Ecto neural progenitor cell (in vitro differentiated cells): ENCODE measurements at regions not wholly inside any gene's neighbourhood (a gene's known extent, or its start where the extent isn't known, plus 50 kb on each side); places are given as distances from the start of the nearest gene placed in this dataset.
"Not testable (repeated sequence)": the region's sequence is repeated elsewhere in the genome, so short reads cannot be mapped to it uniquely, and the experiment has no call there.

Experiments used
- DNase-seq: peaks from one replicate; pipeline ENCODE4 v3.0.0-alpha.2; 2018; ENCODE audit warnings: low spot score

DNA sequence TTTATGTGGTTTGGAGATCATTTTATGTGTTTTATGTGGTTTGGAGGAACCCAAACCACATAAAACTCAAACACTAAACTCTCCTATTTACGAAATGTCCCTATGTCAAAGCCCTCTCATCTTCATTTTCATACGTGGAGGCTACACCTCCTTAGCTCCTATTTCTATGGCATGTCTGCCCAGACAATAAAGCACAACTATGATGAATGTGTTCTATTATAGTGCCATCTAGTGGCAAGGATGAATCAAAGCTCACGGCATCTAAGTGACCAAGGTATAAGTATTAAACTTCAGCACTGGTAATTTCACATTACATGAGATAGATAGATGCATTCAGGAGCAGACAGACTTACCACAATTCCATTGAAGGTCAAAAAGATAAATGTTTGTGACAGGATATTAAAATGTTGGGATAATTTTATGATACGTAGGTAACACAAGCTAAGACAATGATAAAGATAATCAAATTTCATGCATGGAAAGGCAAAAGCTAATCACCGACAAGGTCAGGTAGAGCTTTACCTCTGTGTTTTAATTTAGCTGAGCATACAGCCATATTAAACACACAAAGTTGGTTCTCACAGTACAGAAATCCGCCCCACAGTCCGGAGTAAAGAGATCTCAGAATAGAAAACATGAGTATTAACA is 130.6 kb upstream of the FHIT start:
- DNase-seq, result no peak

- DNase-seq, result no peak
These were observed 136.6 kb upstream of the FHIT start for GRCh38 chr3:61387817-61388216.

DNA sequence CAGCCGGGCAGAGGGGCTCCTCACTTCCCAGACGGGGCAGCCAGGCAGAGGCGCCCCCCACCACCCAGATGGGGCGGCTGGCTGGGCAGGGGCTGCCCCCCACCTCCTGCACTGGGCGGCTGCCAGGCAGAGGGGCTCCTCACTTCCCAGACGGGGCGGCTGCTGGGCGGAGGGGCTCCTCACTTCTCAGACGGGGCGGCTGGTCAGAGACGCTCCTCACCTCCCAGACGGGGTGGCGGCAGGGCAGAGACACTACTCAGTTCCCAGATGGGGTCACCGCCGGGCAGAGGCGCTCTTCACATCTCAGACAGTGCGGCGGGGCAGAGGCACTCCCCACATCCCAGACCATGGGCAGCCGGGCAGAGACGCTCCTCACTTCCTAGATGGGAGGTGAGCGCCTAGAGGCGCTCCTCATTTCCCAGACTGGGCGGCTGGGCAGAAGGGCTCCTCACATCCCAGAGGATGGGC is 142.3 kb upstream of the FHIT start:
- DNase-seq, result not testable (repeated sequence)

DNA sequence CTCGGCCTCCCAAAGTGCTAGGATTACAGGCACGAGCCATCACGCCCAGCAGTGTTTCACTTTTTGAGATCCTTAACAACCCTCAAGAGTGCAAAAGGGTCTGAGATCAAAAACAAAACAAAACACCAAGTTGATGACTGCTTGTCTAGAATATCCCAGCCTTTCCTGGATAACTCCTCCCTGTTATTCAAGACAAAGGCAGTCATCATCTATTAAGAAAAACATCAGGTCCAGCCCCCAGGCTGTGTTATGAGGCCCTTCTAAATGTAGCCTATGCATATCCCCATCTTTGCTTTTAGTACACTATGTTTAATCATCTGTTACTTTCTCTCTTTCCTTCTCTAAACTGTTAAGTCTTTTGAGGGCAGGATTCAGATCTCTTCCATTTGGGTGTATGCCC is 150.1 kb upstream of the FHIT start:
- DNase-seq, result no peak

- DNase-seq, result no peak
These were observed 154.0 kb upstream of the PTPRG start for GRCh38 chr3:61407397-61407796.

DNA sequence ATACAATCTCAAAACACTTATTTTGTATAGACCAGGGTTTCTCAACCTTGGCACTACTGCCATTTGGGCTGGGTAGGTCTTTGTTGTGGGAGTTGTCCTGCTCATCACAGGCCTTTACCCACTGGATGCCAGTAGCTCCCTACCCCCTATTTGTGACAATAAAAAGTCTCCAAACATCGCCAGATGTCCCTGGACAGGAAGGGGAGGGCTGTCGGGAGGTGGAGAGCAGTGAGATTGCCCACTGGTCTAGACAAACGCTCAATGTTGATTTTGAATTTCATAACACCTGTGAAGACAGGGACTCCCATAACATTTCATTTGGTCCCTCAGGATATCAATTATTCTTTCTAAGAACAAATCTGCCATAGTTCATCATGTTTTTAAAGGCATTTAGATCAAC is 151.7 kb upstream of the PTPRG start:
- no peak for DNase-seq

DNA sequence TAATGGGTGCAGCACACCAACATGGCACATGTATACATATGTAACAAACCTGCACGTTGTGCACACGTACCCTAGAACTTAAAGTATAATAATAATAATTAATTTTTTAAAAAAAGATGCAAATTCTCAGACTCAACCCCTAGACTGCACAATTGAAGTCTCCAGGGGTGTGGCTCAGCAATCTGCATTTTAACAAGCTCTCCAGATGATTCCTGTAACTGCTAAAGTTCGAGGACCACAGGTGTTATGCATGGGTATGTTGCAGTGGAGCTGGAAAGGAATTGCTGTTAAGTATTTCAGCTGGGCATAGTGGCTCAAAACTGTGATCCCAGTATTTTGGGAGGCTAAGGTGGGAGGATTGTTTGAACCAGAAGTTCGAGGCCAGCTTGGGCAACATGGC is 151.0 kb upstream of the PTPRG start:
- not testable (repeated sequence) for DNase-seq

DNA sequence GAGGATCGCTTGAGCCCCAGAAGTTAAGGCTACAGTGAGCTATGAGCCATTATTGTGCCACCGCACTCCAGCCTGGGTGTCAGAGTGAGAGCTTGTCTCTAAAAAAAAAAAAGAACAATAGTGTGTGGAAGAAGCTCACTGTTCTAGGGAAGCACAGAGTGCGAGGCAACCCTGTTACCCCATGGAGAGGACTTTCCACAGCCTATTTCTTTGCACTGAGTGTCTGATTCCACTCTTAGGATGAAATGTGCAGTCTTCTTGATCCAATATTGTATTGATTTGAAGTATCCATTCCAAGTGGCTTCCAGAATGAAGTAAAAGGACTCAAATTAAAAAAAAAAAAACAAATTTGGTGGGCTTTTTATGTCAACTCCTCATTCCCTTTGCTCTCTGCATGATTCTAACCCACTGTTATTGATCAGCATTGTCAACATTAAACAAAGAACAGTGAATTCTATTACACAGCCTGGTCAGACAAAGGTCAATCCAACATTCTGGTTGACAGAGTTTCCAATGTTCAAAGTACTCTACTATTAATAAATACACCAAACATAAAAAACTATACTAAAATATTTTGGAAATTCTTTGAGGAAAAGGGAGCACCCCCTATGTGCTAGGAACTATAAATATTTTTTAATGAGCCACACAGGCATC is 150.2 kb upstream of the PTPRG start:
- no peak for DNase-seq

DNA sequence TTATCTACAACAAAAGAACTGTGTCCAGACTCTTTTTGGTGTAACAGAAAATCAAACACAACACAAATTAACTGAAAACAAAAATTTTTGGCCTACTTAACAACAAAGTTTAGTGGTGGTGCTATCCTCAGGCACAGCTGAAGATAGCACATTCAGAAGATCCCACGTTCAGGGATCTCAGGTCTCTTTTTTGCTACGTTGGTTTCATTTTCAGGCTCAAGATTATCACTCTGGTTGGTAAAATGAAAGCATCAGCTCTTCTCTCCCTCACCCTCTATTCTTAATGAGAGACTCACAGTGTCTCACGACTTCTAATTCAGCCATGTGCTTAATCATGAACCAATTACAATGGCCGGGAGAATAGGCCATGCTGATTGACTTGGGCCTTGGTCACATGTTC is 146.9 kb upstream of the PTPRG start:
- DNase-seq, result no peak

DNA sequence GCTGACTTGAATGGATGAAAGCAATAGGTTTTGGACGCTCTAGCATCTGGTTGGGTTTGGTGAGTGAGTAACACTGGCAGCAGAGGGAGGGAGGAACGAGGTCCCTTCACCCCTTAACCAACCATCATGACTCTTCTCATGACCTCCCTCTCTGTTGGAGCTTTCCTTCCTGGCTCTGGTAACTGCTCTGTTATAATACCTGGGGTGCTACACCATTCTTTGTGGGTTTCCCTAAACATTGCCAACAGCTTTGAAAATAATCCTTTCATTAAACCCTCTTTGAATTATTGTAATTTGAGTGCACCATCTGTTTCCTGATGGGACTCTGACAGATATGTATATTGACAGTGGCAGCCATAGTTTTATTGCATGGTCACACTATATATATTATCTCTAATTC is 146.2 kb upstream of the PTPRG start:
- DNase-seq, result no peak

- DNase-seq, result no peak
These were observed 144.8 kb upstream of the PTPRG start for GRCh38 chr3:61416618-61417017.

DNA sequence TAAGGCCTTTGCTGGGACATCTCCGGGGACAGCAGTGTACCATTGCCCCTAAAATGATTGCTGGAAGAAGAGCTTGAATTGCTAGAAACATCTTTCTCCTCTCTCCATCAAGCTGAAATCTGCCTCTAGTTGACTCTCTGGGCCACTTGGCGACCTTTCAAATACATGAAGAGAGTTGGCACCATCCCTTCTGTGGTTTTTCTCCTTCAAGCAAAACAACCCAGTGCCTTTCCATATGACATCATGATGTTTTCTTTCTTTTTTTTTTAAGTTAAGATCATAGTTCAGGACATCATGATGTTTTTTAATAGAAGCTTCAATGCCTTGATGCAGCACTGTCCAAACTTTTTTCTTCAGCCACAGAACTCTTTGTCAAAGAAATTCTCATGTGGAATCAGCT is 144.0 kb upstream of the PTPRG start:
- no peak for DNase-seq

DNA sequence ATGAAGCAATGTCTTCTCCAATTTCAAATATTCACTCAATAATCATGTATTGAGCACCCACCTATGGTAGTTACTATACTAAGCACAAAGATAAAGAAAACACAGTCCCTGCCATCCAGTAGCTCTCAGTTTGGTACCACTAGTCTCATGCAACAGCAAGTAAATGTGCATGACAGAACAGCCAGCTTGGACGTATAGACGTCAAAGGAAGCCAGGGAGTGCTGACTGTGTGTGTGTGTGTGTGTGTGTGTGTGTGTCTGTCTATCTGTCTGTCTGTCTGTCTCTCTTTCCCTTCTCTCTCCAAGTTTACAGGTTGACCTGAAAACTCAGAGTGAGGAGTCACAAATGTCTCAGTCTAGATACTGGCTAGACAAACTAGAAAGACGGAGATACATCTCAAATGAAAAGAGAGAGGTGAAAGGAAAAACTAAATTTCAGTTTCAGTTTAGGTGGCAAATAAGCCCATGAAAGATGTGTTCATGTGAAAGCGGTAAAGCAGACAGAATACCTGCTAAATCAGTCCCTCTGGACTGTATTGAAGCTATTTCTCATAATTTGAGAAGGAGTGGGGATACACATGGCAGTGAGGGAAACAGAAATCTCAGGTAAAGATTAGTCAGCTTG is 141.1 kb upstream of the PTPRG start:
- DNase-seq, result no peak

- no peak for DNase-seq
These were observed 138.3 kb upstream of the PTPRG start for GRCh38 chr3:61422945-61423673.

- no peak for DNase-seq
These were observed 136.0 kb upstream of the PTPRG start for GRCh38 chr3:61425356-61425755.

- DNase-seq, result no peak
These were observed 132.3 kb upstream of the PTPRG start for GRCh38 chr3:61429106-61429505.

GRCh38 chr3:61434901-61435300 is 126.5 kb upstream of the PTPRG start:
- DNase-seq, result not testable (repeated sequence)

DNA sequence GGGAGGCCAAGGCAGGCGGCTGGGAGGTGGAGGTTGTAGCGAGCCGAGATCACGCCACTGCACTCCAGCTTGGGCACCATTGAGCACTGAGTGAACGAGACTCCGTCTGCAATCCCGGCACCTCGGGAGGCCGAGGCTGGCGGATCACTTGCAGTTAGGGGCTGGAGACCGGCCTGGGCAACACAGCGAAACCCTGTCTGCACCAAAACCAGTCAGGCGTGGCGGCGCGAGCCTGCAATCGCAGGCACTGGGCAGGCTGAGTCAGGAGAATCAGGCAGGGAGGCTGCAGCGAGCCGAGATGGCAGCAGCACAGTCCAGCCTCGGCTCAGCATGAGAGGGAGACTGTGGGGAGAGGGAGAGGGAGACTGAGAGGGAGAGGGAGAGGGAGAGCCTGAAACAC is 126.0 kb upstream of the PTPRG start:
- not testable (repeated sequence) for DNase-seq

DNA sequence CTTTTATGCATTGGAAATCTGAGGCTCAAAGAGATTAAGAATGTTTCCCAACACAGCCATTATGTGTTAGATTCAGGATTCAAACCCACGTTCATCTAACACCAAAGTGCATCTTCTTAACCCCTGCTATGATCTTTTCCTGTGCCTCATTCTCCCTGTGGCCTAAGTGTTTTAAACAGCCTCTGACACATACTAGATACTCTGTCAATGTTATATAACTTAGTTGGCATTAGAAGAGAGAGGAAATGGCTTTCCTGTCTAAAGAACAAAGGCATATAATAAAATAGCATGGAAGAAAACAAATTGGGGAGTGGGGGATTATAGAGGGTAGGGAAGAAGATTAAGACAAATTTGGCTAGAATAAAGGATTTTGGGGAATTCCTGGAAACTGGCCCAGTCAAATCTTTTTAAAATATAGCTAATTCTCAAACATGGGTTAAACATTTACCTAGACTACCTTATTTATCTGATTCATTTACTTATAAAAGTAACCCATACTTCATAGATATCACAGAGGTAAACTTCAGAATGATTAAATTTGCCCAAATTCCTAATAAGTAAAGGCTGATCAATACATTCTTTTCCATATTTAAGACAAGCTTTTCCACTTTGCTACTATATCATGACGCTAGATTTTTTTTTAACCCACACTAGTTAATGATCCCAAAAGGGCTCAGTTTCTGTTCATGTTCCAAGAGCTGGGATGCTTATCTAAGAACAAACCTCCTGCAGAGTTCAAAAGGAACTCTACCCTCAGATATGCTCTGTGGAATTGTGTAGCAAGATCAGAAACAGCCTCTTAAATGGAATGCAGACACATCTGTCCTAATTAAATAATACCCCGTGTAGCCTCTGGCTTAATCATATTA is 122.9 kb upstream of the PTPRG start:
- no peak for DNase-seq

DNA sequence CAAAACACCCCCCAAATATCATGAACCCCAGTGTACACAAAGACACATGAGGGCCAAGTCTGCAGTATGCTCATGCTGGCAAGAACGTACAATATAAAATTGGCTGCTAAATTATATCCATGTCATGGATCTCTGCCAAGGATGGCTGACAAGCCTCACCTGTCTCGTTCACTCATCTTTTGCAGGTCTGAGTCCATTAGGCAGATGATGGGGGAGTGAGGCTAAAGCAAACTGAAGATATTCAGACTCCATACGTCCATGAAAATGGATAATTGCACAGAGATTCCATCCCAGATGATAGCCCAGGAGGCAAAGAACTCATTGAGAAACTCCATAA is 122.3 kb upstream of the PTPRG start:
- DNase-seq, result no peak

DNA sequence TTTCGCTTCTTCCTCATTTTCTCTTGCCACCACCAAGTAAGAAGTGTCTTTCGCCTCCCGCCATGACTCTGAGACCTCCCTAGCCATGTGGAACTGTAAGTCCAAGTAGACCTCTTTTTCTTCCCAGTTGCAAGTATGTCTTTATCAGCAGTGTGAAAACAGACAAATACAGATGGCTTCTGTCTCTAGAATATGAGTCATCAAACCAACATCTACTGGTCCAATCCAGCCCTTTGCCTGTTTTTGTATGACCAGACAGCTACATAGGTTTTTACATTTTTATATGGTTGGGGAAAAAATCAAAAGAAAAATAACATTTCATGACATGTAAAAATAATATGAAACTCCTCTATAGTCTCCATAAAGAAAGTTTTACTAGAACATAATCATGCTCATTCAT is 118.7 kb upstream of the PTPRG start:
- no peak for DNase-seq

GRCh38 chr3:61443886-61444285 is 117.5 kb upstream of the PTPRG start:
- DNase-seq, result no peak
